ENCODE measurements at regions not wholly inside any gene's neighbourhood (a gene's known extent, or its start where the extent isn't known, plus 50 kb on each side); places are given as distances from the start of the nearest gene placed in this dataset.
"Not testable (repeated sequence)": the region's sequence is repeated elsewhere in the genome, so short reads cannot be mapped to it uniquely, and the experiment has no call there.

GRCh38 chr2:118372886-118373830 lies 284.9 kb downstream of the INSIG2 start:
- DNase-seq = no peak

DNA sequence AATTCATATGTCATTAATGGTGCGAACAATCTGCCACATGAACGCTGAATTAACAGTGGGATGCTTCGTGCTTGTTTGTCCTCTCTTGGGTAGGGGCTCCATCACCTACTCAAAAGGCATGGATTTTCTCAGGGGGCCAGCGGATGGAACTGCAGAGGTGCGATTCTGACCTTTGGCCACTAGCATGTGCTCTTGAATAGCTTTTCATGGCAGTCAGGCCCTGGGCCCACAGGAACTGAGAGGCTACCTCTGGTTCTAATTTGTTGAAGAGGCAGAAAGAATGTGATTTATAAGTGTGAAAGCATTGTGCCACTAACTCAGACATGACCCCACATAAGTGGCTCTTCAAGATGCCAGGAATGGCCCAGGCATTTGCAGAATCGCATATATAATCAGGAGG lies 283.2 kb downstream of the INSIG2 start:
- DNase-seq = no peak

DNA sequence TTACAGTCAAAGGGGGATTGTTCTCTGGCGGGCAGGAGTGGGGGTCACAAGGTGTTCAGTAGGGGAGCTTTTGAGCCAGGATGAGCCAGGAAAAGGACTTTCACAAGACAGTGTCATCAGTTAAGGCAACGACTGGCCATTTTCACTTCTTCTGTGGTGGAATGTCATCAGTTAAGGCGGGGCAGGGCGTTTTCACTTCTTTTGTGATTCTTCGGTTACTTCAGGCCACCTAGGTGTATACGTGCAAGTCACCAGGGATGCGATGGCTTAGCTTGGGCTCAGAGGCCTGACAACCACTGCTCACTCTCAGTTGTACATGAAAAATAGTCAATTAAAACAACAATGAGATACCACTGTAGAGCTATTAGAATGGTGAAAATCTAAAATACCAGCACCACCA lies 281.2 kb downstream of the INSIG2 start:
- not testable (repeated sequence) for DNase-seq

- no peak for DNase-seq
Observed at GRCh38 chr2:118363604-118364003, 275.3 kb downstream of the INSIG2 start.

GRCh38 chr2:118356051-118356450 lies 267.8 kb downstream of the INSIG2 start:
- no peak for DNase-seq

- DNase-seq = no peak
Observed at GRCh38 chr2:118351796-118352195, 263.5 kb downstream of the INSIG2 start.

- no peak for DNase-seq
Observed at GRCh38 chr2:118350621-118351020, 262.4 kb downstream of the INSIG2 start.

DNA sequence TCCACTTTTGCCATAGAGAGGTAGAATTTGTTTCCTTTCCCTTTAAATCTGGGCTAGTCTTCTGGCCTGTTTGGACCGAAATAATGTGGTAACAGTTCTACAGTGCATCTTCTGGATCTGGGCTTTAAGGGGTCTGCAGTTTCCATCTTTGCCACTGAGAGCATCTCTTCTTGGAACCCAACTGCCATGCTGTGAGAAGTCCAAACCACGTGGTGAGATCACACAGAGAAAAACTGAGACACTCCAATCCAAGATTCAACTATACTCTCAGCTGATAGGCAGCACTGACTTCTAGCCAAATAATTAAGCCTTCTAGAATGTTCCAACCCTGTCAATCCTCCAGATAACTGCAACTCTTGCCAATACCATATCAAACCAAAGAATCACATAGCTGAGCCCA lies 261.1 kb downstream of the INSIG2 start:
- no peak for DNase-seq

DNA sequence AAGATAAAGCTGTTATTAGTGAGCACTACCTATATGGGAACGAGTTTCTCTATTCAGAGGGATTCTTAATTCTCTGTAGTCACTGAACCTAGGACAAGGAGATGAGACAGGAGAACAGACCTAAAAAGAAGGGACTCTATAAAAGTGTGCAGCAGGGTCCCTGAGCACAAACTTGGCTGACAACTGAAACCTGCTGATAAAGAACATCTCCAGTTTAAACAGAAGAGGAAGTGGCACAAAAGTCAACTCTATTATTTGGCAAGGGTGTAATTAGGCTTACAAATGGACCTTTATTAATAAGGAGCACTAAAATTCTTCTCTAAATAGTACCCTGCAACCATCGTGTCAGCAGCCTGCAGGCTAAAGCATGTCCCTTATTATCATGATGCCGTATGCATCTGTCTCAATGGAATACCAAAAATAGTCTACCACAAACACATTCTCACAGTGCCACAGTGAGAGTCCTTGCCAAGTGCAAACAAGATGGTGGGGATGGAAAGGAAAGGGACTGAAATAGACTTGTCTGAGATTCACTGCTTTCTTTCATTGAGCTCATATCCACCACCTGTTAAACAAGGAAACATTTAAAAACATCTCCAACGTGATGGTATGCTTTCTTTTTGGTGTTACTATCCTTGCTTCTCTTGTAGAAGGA lies 260.2 kb downstream of the INSIG2 start:
- DNase-seq = no peak

DNA sequence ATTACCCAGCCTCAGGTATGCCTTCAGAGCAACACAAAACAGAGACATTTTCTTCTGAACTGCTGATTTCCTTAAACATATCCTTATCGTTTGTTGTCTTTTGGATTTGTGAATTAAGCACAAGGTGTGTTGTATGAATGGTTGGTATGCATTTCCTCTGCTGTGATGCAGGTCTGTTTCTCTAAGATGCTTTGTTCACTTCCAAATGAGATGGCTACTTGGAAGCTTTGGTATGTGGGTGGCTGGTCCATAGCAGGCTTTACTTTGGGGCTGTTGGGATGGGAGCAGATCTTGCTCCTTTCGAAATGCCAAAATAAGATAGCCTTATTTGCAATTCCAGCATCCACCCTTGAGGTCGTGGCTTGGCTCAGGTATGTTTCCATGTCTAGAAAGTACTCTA lies 257.2 kb downstream of the INSIG2 start:
- no peak for DNase-seq

GRCh38 chr2:118340103-118340502 lies 251.8 kb downstream of the INSIG2 start:
- DNase-seq = no peak

DNA sequence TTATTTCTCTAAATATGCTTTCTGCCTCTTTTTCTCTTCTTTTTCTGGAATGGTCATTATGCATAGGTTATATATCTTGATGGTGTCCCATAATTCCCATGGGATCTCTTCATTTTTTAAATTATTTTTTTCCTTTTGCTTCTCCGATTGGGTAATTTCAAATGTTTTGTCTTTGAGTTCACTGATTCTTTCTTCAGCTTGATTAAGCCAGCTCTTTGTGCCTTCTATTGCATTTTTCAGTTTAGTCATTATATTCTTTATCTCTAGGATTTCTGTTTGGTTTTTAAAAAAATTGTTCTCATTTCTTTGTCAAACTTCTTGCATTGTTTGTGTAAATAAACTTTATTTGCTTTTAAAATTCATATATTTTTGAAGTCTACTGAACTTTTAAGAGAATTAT lies 251.1 kb downstream of the INSIG2 start:
- DNase-seq = no peak

DNA sequence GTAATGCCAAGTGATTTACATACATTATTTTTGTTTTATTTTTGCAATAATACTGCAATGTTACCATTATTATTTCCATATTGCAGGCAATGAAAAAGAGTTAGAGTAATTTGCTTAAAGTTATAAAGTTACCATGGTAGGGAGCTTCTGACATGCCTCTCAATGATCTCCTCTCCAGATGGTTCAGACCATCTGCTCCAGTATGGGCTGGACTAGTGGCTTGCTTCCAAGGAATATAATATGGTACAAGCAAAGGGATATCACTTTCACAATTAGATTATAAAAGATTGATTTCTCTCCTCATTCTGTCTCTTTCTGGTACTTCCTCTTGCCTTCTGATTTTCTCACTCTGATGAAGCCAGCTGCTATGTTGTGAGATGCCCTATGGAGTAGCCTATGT lies 245.4 kb downstream of the INSIG2 start:
- no peak for DNase-seq

DNA sequence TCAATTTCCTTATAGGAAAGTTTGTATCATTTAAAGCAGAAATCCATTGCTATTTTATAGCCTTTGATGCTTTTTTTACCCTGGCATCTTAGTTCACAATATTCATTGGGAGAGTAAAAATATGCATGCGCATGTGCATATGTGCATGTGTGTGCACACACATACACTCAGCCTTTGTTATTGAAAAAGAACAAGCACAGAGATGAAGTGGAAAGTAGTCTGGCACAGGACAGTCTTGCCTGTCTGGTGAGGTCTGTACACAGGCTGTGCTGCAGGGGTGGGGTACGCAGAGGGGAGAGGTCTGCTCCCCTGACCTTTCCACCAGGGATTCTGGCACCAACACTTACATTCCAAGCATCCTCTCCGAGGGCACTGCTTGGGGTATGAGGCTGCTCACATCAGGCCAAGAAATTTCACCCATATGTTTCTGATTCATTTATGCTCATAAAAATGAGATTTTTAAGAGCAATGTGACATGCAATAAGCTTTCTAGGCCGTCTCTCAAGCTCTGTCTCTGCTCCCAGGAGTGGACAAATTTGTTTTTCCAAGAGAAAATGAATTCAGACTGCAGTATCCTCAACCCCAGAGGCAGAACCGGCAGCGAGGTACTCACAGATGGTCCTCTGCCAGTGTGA lies 237.2 kb downstream of the INSIG2 start:
- no peak for DNase-seq

- no peak for DNase-seq
Observed at GRCh38 chr2:118322406-118322805, 234.1 kb downstream of the INSIG2 start.

DNA sequence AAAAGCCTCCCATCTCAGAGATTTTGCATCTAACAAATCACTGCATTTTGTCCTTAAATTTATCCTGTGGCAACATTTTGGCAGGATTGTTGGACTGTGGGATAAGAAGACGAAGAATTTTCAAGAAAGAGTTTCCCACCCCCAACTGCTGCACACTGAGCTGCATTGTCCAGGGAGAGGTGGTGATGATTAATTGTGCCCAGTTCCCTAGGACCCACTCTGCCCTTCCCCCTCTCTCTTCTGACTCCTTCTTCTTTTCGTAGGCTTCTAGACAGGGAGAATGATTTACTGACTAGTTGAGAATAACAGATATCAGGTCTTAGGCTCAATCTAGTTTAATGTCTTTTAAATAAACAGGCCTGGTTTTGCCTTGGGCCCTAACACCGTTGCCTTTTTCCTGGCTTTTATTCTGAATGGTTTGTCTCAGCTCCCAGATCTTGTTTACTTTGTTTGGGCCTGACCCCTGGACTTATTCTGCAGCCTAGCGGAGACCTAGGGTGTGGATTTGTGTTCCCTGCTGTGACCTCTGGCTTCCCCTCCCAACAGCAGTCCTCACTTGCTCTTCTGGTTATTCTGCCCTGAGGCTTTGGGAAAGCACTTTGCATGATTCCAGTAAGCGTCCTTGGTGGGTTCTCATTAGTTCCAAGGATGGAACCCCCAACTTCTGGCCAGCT lies 233.3 kb downstream of the INSIG2 start:
- DNase-seq = no peak

- no peak for DNase-seq
Observed at GRCh38 chr2:118320658-118321057, 232.4 kb downstream of the INSIG2 start.

- no peak for DNase-seq
Observed at GRCh38 chr2:118320196-118320595, 231.9 kb downstream of the INSIG2 start.

GRCh38 chr2:118319271-118319684 lies 231.0 kb downstream of the INSIG2 start:
- no peak for DNase-seq

- no peak for DNase-seq
Observed at GRCh38 chr2:118315606-118316005, 227.3 kb downstream of the INSIG2 start.

DNA sequence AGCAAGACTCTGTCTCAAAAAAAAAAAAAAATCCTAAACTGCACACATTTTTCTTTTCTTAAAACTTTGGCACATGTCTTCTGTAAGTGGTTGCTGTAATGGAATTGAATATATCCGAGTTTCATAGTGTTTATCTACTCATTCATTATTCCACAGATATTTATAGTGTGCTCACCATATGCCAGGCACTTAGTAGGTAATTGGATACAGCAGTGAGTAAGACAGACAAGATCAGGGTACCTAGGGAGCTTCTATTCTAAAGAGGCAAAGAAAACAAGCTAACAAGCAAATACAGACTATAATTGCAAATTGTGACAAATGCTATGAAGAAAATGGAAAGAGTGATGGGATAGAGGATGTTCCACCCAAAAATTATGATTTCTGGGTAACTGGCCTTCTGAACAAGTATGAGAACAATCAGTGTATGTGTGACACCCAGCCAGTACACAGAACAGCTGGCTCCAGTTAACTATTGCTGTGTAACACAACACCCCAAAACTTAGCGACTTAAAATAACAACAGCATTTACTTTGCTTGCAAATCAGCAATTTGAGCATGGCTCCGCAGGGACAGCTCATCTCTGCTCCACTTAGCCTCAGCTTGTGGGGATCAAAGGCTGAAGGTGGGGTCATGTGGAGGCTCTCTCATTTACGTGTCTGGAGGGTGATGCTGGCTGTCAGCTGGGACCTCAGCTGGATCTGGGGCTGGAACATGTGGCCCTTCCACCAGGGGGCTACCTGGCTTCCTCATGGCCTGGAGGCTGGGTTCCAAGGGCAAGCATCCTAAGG lies 224.9 kb downstream of the INSIG2 start:
- no peak for DNase-seq

DNA sequence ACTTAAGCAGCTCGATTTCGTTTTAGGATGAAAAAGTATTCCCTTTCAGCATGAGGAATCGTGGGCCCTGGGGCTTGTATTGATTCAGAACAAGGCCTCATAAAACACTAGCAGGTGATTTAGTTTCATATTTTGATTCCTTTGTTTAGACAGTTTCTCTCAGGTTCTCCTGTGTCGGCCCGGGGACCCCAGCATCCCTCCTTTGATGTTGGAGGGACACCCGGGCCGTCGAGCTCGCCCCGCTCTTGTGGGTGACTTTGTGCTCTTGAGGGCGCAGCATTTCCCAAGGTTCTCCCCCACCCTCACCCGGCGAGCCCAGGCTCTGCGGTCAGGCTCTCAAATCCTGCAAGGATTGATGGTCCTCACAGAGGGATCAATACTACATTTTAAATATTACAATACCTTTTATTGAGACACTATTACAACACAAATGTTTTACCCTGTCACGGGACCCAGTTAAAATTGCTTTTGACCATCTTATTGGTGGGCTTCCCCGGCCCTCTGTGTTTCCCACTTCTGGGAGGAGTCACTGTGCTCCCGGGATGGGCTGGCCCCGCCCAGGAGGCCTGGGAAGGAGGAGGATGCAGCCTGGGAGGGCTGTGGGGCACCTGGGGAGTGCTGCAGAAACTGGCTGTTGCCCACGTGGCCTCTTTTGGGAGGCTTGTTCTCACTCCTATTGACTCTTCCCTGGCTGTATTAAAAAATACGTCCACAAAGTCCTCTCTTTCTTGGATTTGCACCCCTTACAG lies 222.6 kb downstream of the INSIG2 start:
- DNase-seq = no peak

All from GOT3 (cell line).